Mucosa of descending colon (tissue), 3 donors: ENCODE measurements at regions not wholly inside any gene's neighbourhood (a gene's known extent, or its start where the extent isn't known, plus 50 kb on each side); places are given as distances from the start of the nearest gene placed in this dataset.
A peak's percentile ranks its signal among the peaks of the same experiment; 100 is the strongest.

Source experiments
- ATAC-seq: fragments of 200-7000 bp; cut with Tn5 transposase; one replicate; pipeline ENCODE4 v1.9.1; 2020; ENCODE audit warnings: mild to moderate bottlenecking, moderate library complexity
- DNase-seq, 3 donors: peaks; one replicate each; pipeline ENCODE4 v3.0.0-alpha.2; 2020
- H3K36me3 ChIP-seq: fragments of 200-600 bp; one replicate; pipeline ENCODE4 v1.8.0; 2021; ENCODE audit warnings: low read depth, mild to moderate bottlenecking
- H3K4me1 ChIP-seq: fragments of 200-600 bp; one replicate; pipeline ENCODE4 v1.8.0; 2021; ENCODE audit warnings: low read depth, mild to moderate bottlenecking
- H3K4me3 ChIP-seq: fragments of 200-600 bp; one replicate; pipeline ENCODE4 v1.8.0; 2021; ENCODE audit warnings: mild to moderate bottlenecking
- H3K9me3 ChIP-seq: fragments of 200-600 bp; one replicate; pipeline ENCODE4 v1.8.0; 2021; ENCODE audit warnings: mild to moderate bottlenecking
- intact Hi-C, 2 donors: fragments of 100-400 bp; cut with DNase I in 1 of 2; cut with micrococcal nuclease in 1 of 2; formaldehyde crosslinking; loops; one replicate each; pipeline versions ENCODE4 v1.11.0 to v1.11.1; 2022; cut with DNase I, micrococcal nuclease
- TF ChIP-seq, protein P1 (sequence below): fragments of 200-600 bp; IDR thresholded peaks from one replicate; pipeline ENCODE4 v1.8.0; 2022; ENCODE audit warnings: antibody characterized with exemption, mild to moderate bottlenecking
- donor health status: DM: no; HTN: no; CAD: no; lungs with moderate emphysema.
- donor health status: DM: no; HTN: no; CAD: no.
- donor health status: DM: no; HTN: yes; CAD: no.

DNA sequence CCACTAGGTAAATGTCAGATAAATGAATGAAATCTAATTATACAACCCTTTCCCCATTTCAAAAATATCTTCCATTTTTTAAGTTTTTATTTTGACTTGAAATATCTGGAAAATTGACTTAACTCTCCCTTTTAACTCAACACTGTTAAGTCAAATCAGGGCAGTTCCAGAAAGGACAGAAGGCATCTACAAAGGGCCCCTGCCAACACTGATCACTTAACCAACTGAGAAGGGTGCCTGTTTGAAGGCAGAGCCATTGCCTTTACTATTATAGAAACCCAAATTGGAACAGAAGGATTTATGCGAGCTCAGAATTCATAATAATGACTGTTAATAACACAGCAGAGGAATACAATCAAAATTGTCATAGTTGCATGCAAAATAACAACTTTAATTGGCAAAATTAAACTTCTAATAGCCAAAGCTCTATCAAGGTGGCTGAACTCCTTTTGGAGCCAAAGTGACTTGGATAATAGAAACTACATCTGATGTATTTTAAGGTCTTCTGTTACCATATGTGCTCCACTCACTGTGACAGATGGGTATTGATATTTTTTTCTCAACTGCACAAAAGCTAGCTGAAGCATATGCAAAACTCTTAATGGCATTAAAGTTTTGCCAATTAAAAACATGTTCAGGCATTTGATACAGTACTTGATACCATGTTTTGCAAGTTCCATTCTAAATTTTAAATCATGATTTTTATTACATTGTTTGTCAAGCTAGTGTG is 383.8 kb downstream of the NOVA1 start:
- H3K4me3 ChIP-seq, result no peak overlapping the region
- H3K36me3 ChIP-seq, result no peaks in the 10 kb centered on the region
- ATAC-seq (no peak), DNase-seq (no peak)
- TF ChIP-seq, protein P1, sequence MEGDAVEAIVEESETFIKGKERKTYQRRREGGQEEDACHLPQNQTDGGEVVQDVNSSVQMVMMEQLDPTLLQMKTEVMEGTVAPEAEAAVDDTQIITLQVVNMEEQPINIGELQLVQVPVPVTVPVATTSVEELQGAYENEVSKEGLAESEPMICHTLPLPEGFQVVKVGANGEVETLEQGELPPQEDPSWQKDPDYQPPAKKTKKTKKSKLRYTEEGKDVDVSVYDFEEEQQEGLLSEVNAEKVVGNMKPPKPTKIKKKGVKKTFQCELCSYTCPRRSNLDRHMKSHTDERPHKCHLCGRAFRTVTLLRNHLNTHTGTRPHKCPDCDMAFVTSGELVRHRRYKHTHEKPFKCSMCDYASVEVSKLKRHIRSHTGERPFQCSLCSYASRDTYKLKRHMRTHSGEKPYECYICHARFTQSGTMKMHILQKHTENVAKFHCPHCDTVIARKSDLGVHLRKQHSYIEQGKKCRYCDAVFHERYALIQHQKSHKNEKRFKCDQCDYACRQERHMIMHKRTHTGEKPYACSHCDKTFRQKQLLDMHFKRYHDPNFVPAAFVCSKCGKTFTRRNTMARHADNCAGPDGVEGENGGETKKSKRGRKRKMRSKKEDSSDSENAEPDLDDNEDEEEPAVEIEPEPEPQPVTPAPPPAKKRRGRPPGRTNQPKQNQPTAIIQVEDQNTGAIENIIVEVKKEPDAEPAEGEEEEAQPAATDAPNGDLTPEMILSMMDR, result no peak
- no peaks in the 10 kb centered on the region for H3K9me3 ChIP-seq
- intact Hi-C loops, result no loop called here
- no peaks in the 10 kb centered on the region for H3K4me1 ChIP-seq

DNA sequence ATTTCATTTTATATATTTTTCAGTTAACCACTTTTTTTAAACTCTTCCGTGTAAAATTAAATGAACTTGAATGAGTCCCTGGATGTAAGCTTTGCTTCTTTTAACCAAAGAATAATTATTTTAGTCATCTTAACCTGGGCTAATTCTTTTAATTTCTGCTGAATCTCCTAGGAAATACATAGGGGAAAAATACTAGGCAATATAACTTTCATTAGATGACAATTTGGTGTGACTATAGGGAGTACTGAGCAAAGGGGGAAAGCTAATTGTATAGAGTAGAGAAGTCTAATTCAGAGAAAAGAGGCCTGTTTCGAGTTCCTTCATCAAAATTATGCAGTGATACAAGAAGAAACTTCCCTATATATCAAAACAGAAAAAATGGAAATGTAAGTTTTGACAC is 388.1 kb downstream of the NOVA1 start:
- H3K36me3 ChIP-seq, result no peaks in the 10 kb centered on the region
- DNase-seq (no peak), ATAC-seq (no peak)
- H3K9me3 ChIP-seq, result no peaks in the 10 kb centered on the region
- TF ChIP-seq, protein P1, result no peak
- H3K4me1 ChIP-seq, result no peaks in the 10 kb centered on the region
- no peak overlapping the region for H3K4me3 ChIP-seq
- intact Hi-C loops, result no loop called here

DNA sequence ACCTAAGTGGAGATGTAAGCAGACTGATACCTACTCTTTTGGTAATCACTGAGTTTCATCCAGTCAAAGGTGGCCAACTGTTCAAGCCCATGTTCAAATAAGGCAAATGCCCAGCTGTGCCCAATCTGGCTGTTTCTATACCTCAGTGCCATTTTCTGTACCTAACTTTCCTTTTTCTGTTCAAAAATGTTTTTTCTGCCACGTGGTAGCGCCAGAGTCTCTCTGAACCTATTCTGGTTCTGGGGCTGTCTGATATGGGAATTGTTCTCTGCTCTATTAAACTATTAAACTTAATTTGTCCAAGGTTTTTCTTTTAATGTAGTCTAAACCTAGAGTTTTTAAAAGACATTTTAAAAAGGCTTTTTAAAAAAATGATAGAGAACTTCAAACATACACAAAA is 391.2 kb downstream of the NOVA1 start:
- ATAC-seq (no peak), DNase-seq (no peak)
- intact Hi-C loops, result no loop called here
- no peak overlapping the region for H3K4me3 ChIP-seq
- H3K9me3 ChIP-seq, result no peaks in the 10 kb centered on the region
- TF ChIP-seq, protein P1, result no peak
- H3K4me1 ChIP-seq, result no peaks in the 10 kb centered on the region
- no peaks in the 10 kb centered on the region for H3K36me3 ChIP-seq

DNA sequence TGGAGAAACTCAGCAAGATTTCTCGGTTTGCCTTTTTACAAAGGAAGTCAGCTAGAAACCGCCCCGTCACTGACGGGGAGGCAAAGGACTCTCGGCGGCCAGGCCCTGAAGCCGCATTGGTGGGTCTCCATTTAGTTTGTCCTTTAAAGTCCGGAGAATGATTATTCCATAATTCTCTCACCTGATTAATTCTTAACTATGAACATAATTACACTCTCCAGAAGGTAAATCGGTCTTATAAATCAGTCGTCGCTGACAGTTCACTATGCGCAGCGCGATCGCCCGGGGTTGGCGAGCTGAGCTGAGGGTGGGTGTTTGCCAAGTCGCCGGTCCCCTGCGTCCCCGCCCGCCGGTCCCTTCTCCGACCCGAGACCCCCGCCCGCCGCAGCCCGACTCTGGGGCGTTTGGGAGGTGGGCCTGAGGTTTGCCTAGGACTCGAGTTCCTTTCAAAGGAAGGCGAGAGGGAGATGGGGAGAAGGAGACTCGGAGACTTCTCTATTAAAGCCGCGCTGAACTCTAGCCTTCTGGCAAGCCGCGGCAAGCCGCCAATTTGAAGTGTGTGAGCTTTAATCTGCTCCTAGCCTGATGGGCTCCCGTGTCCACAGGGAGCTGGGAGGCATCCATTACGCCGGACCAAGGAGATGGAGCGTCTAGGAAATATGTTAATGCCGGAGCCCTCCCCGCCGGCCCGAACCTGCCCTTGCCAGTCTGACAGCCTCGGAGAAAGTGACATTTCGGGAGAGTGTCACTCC is 392.9 kb downstream of the NOVA1 start:
- no peak overlapping the region for H3K4me3 ChIP-seq
- peak in 2 of 3 donors; percentile 34 to 42 for DNase-seq
- peak; percentile 32 for ATAC-seq
- TF ChIP-seq, protein P1, result no peak
- H3K9me3 ChIP-seq, result no peaks in the 10 kb centered on the region
- intact Hi-C loops, result no loop called here
- no peaks in the 10 kb centered on the region for H3K36me3 ChIP-seq
- no peaks in the 10 kb centered on the region for H3K4me1 ChIP-seq

DNA sequence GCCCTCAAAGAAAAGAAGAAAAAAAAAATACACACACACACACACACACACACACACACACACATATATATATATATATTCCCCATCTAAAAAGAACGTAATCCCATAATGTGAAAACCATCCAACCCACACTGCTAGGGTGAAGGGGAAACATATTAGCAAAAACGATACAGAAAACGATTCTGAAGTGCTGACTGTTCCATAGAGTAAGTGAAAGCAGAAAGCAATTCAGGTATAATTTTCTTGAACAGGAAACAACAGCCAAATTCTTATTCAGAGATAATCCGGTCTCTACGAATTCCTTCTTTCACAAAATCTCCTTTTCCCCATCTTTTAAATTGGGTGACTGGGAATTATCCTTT is 393.5 kb downstream of the NOVA1 start:
- H3K9me3 ChIP-seq, result no peaks in the 10 kb centered on the region
- no peak for ATAC-seq
- no peak for DNase-seq
- H3K4me3 ChIP-seq, result no peak overlapping the region
- H3K36me3 ChIP-seq, result no peaks in the 10 kb centered on the region
- TF ChIP-seq, protein P1, result no peak
- intact Hi-C loops, result no loop called here
- H3K4me1 ChIP-seq, result no peaks in the 10 kb centered on the region
